Type B pancreatic cell (in vitro differentiated cells): ENCODE measurements at regions not wholly inside any gene's neighbourhood (a gene's known extent, or its start where the extent isn't known, plus 50 kb on each side); places are given as distances from the start of the nearest gene placed in this dataset.
"Not testable (repeated sequence)": the region's sequence is repeated elsewhere in the genome, so short reads cannot be mapped to it uniquely, and the experiment has no call there.

Experiments
- DNase-seq: peaks from one replicate; pipeline ENCODE4 v3.0.0; 2021; ENCODE audit warnings: mixed read lengths; ENCODE audit not compliant: unreplicated experiment; ENCODE audit errors: extremely low spot score
- H3K27ac Mint-ChIP-seq: 2 replicates; pipeline ENCODE4 v1.8.0; 2021; ENCODE audit warnings: mild to moderate bottlenecking, mixed read lengths
- H3K27me3 Mint-ChIP-seq: 2 replicates; pipeline ENCODE4 v1.8.0; 2021; ENCODE audit warnings: mixed read lengths
- H3K36me3 Mint-ChIP-seq: 2 replicates; pipeline ENCODE4 v1.8.0; 2021; ENCODE audit warnings: mixed read lengths
- H3K4me1 Mint-ChIP-seq: one replicate; pipeline ENCODE4 v1.8.0; 2021; ENCODE audit warnings: mixed read lengths; ENCODE audit not compliant: unreplicated experiment
- H3K4me3 Mint-ChIP-seq: 2 replicates; pipeline ENCODE4 v1.8.0; 2021; ENCODE audit warnings: mild to moderate bottlenecking, mixed read lengths
- H3K9me3 Mint-ChIP-seq: 2 replicates; pipeline ENCODE4 v1.8.0; 2021; ENCODE audit warnings: mixed read lengths
- CTCF ChIP-seq: fragments of 200-600 bp; sonication (generic); conservative IDR thresholded peaks from 2 replicates; pipeline ENCODE4 v1.5.0; 2021; ENCODE audit warnings: antibody characterized with exemption, mild to moderate bottlenecking

GRCh38 chr4:174183259-174183658 lies 100.2 kb downstream of the FBXO8 start:
- DNase-seq: no peak
- TF ChIP-seq CTCF: no peak
- Mint-ChIP-seq H3K4me3 (no peak overlapping the region), H3K9me3 (no peaks in the 10 kb centered on the region), H3K36me3 (no peaks in the 10 kb centered on the region), H3K27ac (no peak overlapping the region), H3K27me3 (peaks cover 12% of the 10 kb centered on the region), H3K4me1 (no peaks in the 10 kb centered on the region)

GRCh38 chr4:174181827-174182226 lies 101.6 kb downstream of the FBXO8 start:
- H3K4me3 Mint-ChIP-seq: no peak overlapping the region
- H3K27ac Mint-ChIP-seq: no peak overlapping the region
- DNase-seq: no peak
- peak; percentile 52 for TF ChIP-seq CTCF
- H3K4me1 Mint-ChIP-seq: no peaks in the 10 kb centered on the region
- H3K9me3 Mint-ChIP-seq: no peaks in the 10 kb centered on the region
- H3K36me3 Mint-ChIP-seq: no peaks in the 10 kb centered on the region
- H3K27me3 Mint-ChIP-seq: peaks cover 12% of the 10 kb centered on the region

GRCh38 chr4:174177536-174177935 lies 105.9 kb downstream of the FBXO8 start:
- no peak for TF ChIP-seq CTCF
- Mint-ChIP-seq H3K36me3 (no peaks in the 10 kb centered on the region), H3K4me3 (no peak overlapping the region), H3K27me3 (peaks cover 6% of the 10 kb centered on the region), H3K9me3 (no peaks in the 10 kb centered on the region), H3K27ac (no peak overlapping the region), H3K4me1 (no peaks in the 10 kb centered on the region)
- DNase-seq: no peak

- not testable (repeated sequence) for DNase-seq, H3K27ac Mint-ChIP-seq, H3K9me3 Mint-ChIP-seq, H3K36me3 Mint-ChIP-seq, H3K4me1 Mint-ChIP-seq, H3K4me3 Mint-ChIP-seq, H3K27me3 Mint-ChIP-seq
Measured at GRCh38 chr4:174175836-174176235, 107.6 kb downstream of the FBXO8 start.

GRCh38 chr4:174173360-174173759 lies 110.1 kb downstream of the FBXO8 start:
- H3K4me1 Mint-ChIP-seq: no peaks in the 10 kb centered on the region
- H3K27ac Mint-ChIP-seq: no peak overlapping the region

GRCh38 chr4:174172274-174172673 lies 111.2 kb downstream of the FBXO8 start:
- TF ChIP-seq CTCF: no peak
- no peaks in the 10 kb centered on the region for H3K4me1 Mint-ChIP-seq
- peaks cover 6% of the 10 kb centered on the region for H3K27me3 Mint-ChIP-seq
- no peaks in the 10 kb centered on the region for H3K9me3 Mint-ChIP-seq
- no peak overlapping the region for H3K4me3 Mint-ChIP-seq
- no peak overlapping the region for H3K27ac Mint-ChIP-seq
- DNase-seq: no peak
- no peaks in the 10 kb centered on the region for H3K36me3 Mint-ChIP-seq

More at GRCh38 chr4:174173360-174173759, 110.1 kb downstream of the FBXO8 start:
- no peak overlapping the region for H3K4me3 Mint-ChIP-seq
- DNase-seq: no peak
- H3K9me3 Mint-ChIP-seq: no peaks in the 10 kb centered on the region
- no peak for TF ChIP-seq CTCF
- no peaks in the 10 kb centered on the region for H3K36me3 Mint-ChIP-seq
- H3K27me3 Mint-ChIP-seq: peaks cover 8% of the 10 kb centered on the region
